ENCODE measurements at regions not wholly inside any gene's neighbourhood (a gene's known extent, or its start where the extent isn't known, plus 50 kb on each side); places are given as distances from the start of the nearest gene placed in this dataset.

- no peak for DNase-seq (ENCODE audit: low read depth in 2 of 2)
- Histone ChIP-seq H3K36me3 (ENCODE audit: control insufficient read depth, insufficient read depth, low read length) (no peaks in the 10 kb centered on the region), H3K4me2 (ENCODE audit: extremely low read depth, insufficient read depth, low read length) (no peak overlapping the region), H3K4me1 (ENCODE audit: control insufficient read depth, extremely low read depth, insufficient read depth, low read length) (no peaks in the 10 kb centered on the region), H3K27ac (ENCODE audit: insufficient read depth, low read length) (no peak overlapping the region), H3K9ac (ENCODE audit: insufficient read depth, low read length) (no peak overlapping the region), H4K20me1 (ENCODE audit: control insufficient read depth, extremely low read depth, insufficient read depth, low read length) (no peaks in the 10 kb centered on the region), H3K9me3 (ENCODE audit: control insufficient read depth, insufficient read depth, low read depth, low read length) (no peaks in the 10 kb centered on the region), H3K79me2 (ENCODE audit: control insufficient read depth, insufficient read depth, low read length) (no peaks in the 10 kb centered on the region), H3K4me3 (replicated peaks in 1 of 4; ENCODE audit: control extremely low read depth in 1 of 4, insufficient read depth in 1 of 4, low read depth in 3 of 4, low read length in 4 of 4) (no peak overlapping the region), H2AFZ (ENCODE audit: low read length) (no peak overlapping the region), H3K27me3 (ENCODE audit: control insufficient read depth, insufficient read depth, low read length) (no peaks in the 10 kb centered on the region)
- TF ChIP-seq CTCF (conservative IDR thresholded peaks at IDR 0.05 in 1 of 2, IDR thresholded peaks at IDR 0.05 in 1 of 2; ENCODE audit: low read depth in 1 of 2, low read length in 2 of 2) = no peak
These were observed 406.9 kb downstream of the TMEM121 start for GRCh38 chr14:105933238-105933637.

- no peak overlapping the region for H3K27ac ChIP-seq (ENCODE audit: insufficient read depth, low read length)
- H3K4me2 ChIP-seq (ENCODE audit: extremely low read depth, insufficient read depth, low read length) = no peak overlapping the region
- H4K20me1 ChIP-seq (ENCODE audit: control insufficient read depth, extremely low read depth, insufficient read depth, low read length) = no peaks in the 10 kb centered on the region
- no peaks in the 10 kb centered on the region for H3K79me2 ChIP-seq (ENCODE audit: control insufficient read depth, insufficient read depth, low read length)
- H3K36me3 ChIP-seq (ENCODE audit: control insufficient read depth, insufficient read depth, low read length) = no peaks in the 10 kb centered on the region
- no peaks in the 10 kb centered on the region for H3K9me3 ChIP-seq (ENCODE audit: control insufficient read depth, insufficient read depth, low read depth, low read length)
- H3K27me3 ChIP-seq (ENCODE audit: control insufficient read depth, insufficient read depth, low read length) = no peaks in the 10 kb centered on the region
- no peak overlapping the region for H3K4me3 ChIP-seq (replicated peaks in 1 of 4; ENCODE audit: control extremely low read depth in 1 of 4, insufficient read depth in 1 of 4, low read depth in 3 of 4, low read length in 4 of 4)
- H2AFZ ChIP-seq (ENCODE audit: low read length) = no peak overlapping the region
- no peak overlapping the region for H3K9ac ChIP-seq (ENCODE audit: insufficient read depth, low read length)
- TF ChIP-seq CTCF (conservative IDR thresholded peaks at IDR 0.05 in 1 of 2, IDR thresholded peaks at IDR 0.05 in 1 of 2; ENCODE audit: low read depth in 1 of 2, low read length in 2 of 2) (no peak), EZH2 (IDR thresholded peaks at IDR 0.05; ENCODE audit: low read length, missing control alignments) (no peak)
- H3K4me1 ChIP-seq (ENCODE audit: control insufficient read depth, extremely low read depth, insufficient read depth, low read length) = no peaks in the 10 kb centered on the region
- no peak for DNase-seq (ENCODE audit: low read depth in 2 of 2)
These were observed 409.0 kb downstream of the TMEM121 start for GRCh38 chr14:105935384-105935783.

GRCh38 chr14:105937253-105938054 lies 411.1 kb downstream of the TMEM121 start:
- H3K27ac ChIP-seq (ENCODE audit: insufficient read depth, low read length) = no peak overlapping the region
- no peak overlapping the region for H2AFZ ChIP-seq (ENCODE audit: low read length)
- no peaks in the 10 kb centered on the region for H3K4me1 ChIP-seq (ENCODE audit: control insufficient read depth, extremely low read depth, insufficient read depth, low read length)
- H4K20me1 ChIP-seq (ENCODE audit: control insufficient read depth, extremely low read depth, insufficient read depth, low read length) = no peaks in the 10 kb centered on the region
- H3K36me3 ChIP-seq (ENCODE audit: control insufficient read depth, insufficient read depth, low read length) = no peaks in the 10 kb centered on the region
- no peak for DNase-seq (ENCODE audit: low read depth in 2 of 2)
- no peak overlapping the region for H3K4me3 ChIP-seq (replicated peaks in 1 of 4; ENCODE audit: control extremely low read depth in 1 of 4, insufficient read depth in 1 of 4, low read depth in 3 of 4, low read length in 4 of 4)
- no peak overlapping the region for H3K9ac ChIP-seq (ENCODE audit: insufficient read depth, low read length)
- no peaks in the 10 kb centered on the region for H3K79me2 ChIP-seq (ENCODE audit: control insufficient read depth, insufficient read depth, low read length)
- no peak for TF ChIP-seq EZH2 (IDR thresholded peaks at IDR 0.05; ENCODE audit: low read length, missing control alignments)
- no peak for TF ChIP-seq CTCF (conservative IDR thresholded peaks at IDR 0.05 in 1 of 2, IDR thresholded peaks at IDR 0.05 in 1 of 2; ENCODE audit: low read depth in 1 of 2, low read length in 2 of 2)
- no peaks in the 10 kb centered on the region for H3K27me3 ChIP-seq (ENCODE audit: control insufficient read depth, insufficient read depth, low read length)
- no peaks in the 10 kb centered on the region for H3K9me3 ChIP-seq (ENCODE audit: control insufficient read depth, insufficient read depth, low read depth, low read length)
- H3K4me2 ChIP-seq (ENCODE audit: extremely low read depth, insufficient read depth, low read length) = no peak overlapping the region
